T-helper 17 cell (primary cell): ENCODE measurements at regions not wholly inside any gene's neighbourhood (a gene's known extent, or its start where the extent isn't known, plus 50 kb on each side); places are given as distances from the start of the nearest gene placed in this dataset.
"Not testable (repeated sequence)": the region's sequence is repeated elsewhere in the genome, so short reads cannot be mapped to it uniquely, and the experiment has no call there.

ENCODE experiments used
- ATAC-seq: fragments of 150-1000 bp; cut with Tn5 transposase; 2 replicates; pipeline ENCODE4 v1.10.0; 2021; ENCODE audit warnings: mild to moderate bottlenecking, moderate library complexity
- DNase-seq, 3 donors: peaks; one replicate each; pipeline versions ENCODE4 v3.0.0 to v3.0.0-alpha.2; 2020 to 2021
- H3K9me3 ChIP-seq: one replicate; pipeline ENCODE4 v1.7.0; 2013; ENCODE audit warnings: low read length, mild to moderate bottlenecking; ENCODE audit not compliant: control insufficient read depth, poor library complexity, severe bottlenecking
- H3K27ac Mint-ChIP-seq: one replicate; pipeline ENCODE4 v1.8.0; 2022; ENCODE audit warnings: mild to moderate bottlenecking, moderate library complexity, mixed read lengths
- H3K27me3 Mint-ChIP-seq: one replicate; pipeline ENCODE4 v1.8.0; 2022; ENCODE audit warnings: mixed read lengths
- H3K36me3 Mint-ChIP-seq: one replicate; pipeline ENCODE4 v1.8.0; 2022; ENCODE audit warnings: low read depth, mixed read lengths
- H3K4me1 Mint-ChIP-seq: one replicate; pipeline ENCODE4 v1.8.0; 2022; ENCODE audit warnings: mild to moderate bottlenecking, mixed read lengths
- H3K4me3 Mint-ChIP-seq: one replicate; pipeline ENCODE4 v1.8.0; 2022; ENCODE audit warnings: mild to moderate bottlenecking, moderate library complexity, mixed read lengths

GRCh38 chr6:57708061-57708460 is 390.6 kb downstream of the PRIM2 start:
- H3K4me3 Mint-ChIP-seq, H3K9me3 ChIP-seq, H3K4me1 Mint-ChIP-seq, DNase-seq, H3K27ac Mint-ChIP-seq, H3K36me3 Mint-ChIP-seq, H3K27me3 Mint-ChIP-seq, ATAC-seq: not testable (repeated sequence)

DNA sequence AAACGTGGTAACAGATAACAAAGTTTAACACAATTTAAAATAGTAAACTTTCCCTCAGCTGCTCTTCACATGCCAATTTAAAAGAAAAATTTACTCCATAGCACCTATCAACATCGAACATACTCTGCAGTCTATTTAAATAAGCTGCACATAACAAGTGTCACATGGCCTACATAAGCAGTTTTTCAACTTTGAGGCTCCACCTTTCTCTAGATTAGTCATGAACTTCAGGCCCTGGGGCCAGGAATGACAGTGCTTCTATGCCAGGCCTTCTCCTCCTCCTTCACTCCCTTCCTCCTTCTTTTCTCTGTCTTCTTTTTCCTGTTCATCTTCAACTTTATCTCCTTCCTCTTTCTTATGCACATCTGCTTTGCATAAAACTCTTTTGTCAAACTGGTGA is 405.1 kb downstream of the PRIM2 start:
- ATAC-seq, H3K36me3 Mint-ChIP-seq, DNase-seq, H3K4me3 Mint-ChIP-seq, H3K27me3 Mint-ChIP-seq, H3K27ac Mint-ChIP-seq, H3K9me3 ChIP-seq, H3K4me1 Mint-ChIP-seq: not testable (repeated sequence)

GRCh38 chr6:57723815-57724401 is 406.5 kb downstream of the PRIM2 start:
- not testable (repeated sequence) for H3K36me3 Mint-ChIP-seq, H3K9me3 ChIP-seq, ATAC-seq, H3K4me3 Mint-ChIP-seq, H3K4me1 Mint-ChIP-seq, DNase-seq, H3K27ac Mint-ChIP-seq, H3K27me3 Mint-ChIP-seq

DNA sequence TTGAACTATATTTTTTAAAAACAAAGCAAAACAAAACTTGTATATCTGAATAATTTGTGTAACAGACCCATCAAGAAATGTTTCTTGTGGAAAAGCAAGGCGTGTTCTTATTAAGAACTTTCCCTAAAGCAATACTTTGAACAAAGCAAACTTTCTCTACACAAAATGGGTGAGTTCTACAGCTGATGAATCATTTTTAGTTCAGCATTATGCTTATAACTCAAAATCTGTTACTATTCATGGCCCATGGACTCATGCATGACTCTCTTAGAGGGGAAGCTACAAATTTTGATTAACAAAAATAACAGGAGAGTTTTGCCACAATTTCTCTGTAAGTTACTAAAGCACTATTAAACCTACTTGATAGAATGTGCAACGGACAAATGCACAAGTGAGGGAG is 412.0 kb downstream of the PRIM2 start:
- H3K9me3 ChIP-seq, H3K36me3 Mint-ChIP-seq, H3K4me3 Mint-ChIP-seq, DNase-seq, H3K27me3 Mint-ChIP-seq, H3K4me1 Mint-ChIP-seq, ATAC-seq, H3K27ac Mint-ChIP-seq: not testable (repeated sequence)

- not testable (repeated sequence) for H3K4me3 Mint-ChIP-seq
Observed at GRCh38 chr6:57730726-57731125, 413.3 kb downstream of the PRIM2 start.

DNA sequence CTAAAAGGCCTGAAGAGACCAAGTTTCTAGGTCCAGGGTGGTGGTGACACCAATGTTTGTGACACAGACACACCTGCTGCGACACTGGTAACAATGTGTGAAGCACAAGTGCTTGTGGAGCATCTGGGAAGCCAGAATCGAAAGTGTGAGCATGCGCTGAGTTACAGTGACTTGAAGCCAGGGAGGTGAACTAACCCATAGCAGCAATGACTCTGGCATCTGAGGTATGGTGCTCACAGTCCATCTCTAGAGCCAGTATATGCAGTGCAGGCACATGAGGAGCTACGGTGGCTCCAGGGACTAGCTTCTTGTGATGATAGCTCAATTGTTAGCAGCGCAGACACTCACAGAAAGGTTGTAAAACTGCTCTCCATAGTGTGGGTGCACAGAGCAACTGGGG is 430.3 kb downstream of the PRIM2 start:
- H3K4me3 Mint-ChIP-seq, DNase-seq, H3K27me3 Mint-ChIP-seq, H3K9me3 ChIP-seq, H3K4me1 Mint-ChIP-seq, ATAC-seq, H3K36me3 Mint-ChIP-seq, H3K27ac Mint-ChIP-seq: not testable (repeated sequence)

More at GRCh38 chr6:57730726-57731125, 413.3 kb downstream of the PRIM2 start:
- not testable (repeated sequence) for H3K9me3 ChIP-seq, H3K4me1 Mint-ChIP-seq, H3K27me3 Mint-ChIP-seq, H3K36me3 Mint-ChIP-seq, ATAC-seq, H3K27ac Mint-ChIP-seq, DNase-seq

GRCh38 chr6:57759850-57760249 is 442.4 kb downstream of the PRIM2 start:
- H3K27ac Mint-ChIP-seq, H3K4me1 Mint-ChIP-seq, H3K27me3 Mint-ChIP-seq, H3K36me3 Mint-ChIP-seq, H3K9me3 ChIP-seq, H3K4me3 Mint-ChIP-seq, DNase-seq, ATAC-seq: not testable (repeated sequence)

GRCh38 chr6:57792720-57793397 is 475.4 kb downstream of the PRIM2 start:
- not testable (repeated sequence) for ATAC-seq, H3K9me3 ChIP-seq, DNase-seq, H3K27ac Mint-ChIP-seq, H3K4me1 Mint-ChIP-seq, H3K36me3 Mint-ChIP-seq
- H3K27me3 Mint-ChIP-seq = peaks cover 24% of the 10 kb centered on the region
- peak overlapping the region; percentile 5 for H3K4me3 Mint-ChIP-seq

DNA sequence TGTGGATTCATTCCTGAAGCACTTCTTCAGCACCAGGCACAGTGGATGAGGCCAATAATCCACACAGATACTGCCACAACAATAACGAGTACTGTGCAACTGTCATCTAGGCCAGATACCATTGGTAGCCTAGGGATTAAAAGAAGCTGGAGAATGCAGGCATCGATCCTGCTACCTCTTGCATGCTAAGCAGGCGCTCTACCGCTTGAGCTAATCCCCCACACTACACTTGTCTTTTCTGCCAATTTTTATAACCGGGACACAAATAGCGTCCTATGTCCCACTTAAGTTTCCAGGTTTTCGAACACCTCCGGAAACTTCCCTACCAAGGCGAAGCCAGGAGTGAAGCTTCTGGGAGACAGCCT is 475.9 kb downstream of the PRIM2 start:
- H3K27me3 Mint-ChIP-seq = peaks cover 24% of the 10 kb centered on the region
- not testable (repeated sequence) for H3K4me1 Mint-ChIP-seq, DNase-seq, ATAC-seq, H3K27ac Mint-ChIP-seq, H3K9me3 ChIP-seq, H3K4me3 Mint-ChIP-seq, H3K36me3 Mint-ChIP-seq

DNA sequence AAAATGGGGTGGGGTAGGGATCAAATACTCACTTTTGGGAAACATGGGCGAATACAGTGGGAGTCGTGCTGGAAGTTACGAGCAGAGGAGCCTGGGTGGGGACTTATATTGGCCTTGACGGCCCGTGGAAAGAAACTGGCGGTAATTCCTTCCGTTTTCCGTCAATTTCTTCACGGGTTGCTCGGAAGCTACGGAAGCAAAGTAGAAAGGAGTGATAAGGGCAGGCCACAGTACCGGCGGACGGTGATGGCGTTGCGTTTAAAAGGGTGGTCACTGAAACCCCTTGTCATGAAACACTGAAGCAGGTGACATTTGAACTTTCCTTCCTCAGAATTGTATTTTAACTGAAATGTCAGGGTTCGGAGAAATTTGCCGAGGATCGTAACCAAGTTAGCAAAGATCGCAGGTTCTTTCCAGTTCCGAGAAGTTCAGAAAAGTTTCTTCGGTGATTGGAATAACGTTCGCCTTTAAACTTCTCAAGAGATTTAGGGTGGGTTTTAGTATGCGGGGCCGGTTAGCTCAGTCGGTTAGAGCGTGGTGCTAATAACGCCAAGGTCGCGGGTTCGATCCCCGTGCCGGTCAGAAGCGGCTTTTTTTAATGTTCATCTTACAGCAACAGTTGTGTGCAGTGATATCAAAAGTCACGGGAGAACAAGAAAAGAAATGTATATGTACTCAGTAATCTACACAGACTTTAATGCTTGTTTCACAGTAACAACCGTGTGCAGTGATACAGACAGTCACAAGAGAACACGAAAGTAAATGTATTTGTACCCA is 482.5 kb downstream of the PRIM2 start:
- H3K36me3 Mint-ChIP-seq, DNase-seq, H3K27ac Mint-ChIP-seq, ATAC-seq, H3K4me1 Mint-ChIP-seq, H3K9me3 ChIP-seq: not testable (repeated sequence)
- Mint-ChIP-seq H3K27me3 (peaks cover 32% of the 10 kb centered on the region), H3K4me3 (peak overlapping the region; percentile 64)

- H3K27ac Mint-ChIP-seq, ATAC-seq, H3K36me3 Mint-ChIP-seq, H3K4me3 Mint-ChIP-seq, H3K4me1 Mint-ChIP-seq, H3K9me3 ChIP-seq, DNase-seq: not testable (repeated sequence)
- peaks cover 56% of the 10 kb centered on the region for H3K27me3 Mint-ChIP-seq
Observed at GRCh38 chr6:57808581-57808980, 491.2 kb downstream of the PRIM2 start.

DNA sequence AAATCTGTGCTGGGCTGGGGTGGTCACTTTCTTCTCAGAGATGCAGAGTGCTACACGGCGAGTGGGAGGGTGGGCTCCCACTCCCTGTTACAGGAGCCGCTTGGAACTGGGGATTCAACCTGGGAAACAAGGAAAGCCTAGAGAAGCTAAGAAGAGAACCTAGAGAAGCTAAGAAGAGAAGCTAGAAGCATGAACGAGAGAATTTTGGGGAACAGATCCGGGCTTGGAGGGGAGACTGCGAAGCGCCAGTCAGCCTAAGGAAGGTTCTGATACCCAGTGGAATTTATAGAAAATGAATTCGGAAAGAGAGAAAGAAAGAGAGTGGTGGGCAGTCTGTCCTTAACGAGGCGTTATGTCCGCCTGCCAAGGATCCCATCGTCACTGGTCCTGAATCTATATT is 492.0 kb downstream of the PRIM2 start:
- not testable (repeated sequence) for H3K36me3 Mint-ChIP-seq, H3K4me1 Mint-ChIP-seq, ATAC-seq, H3K27ac Mint-ChIP-seq, DNase-seq, H3K4me3 Mint-ChIP-seq, H3K9me3 ChIP-seq
- H3K27me3 Mint-ChIP-seq = peaks cover 60% of the 10 kb centered on the region

GRCh38 chr6:57813271-57814075 is 496.0 kb downstream of the PRIM2 start:
- not testable (repeated sequence) for H3K4me1 Mint-ChIP-seq, H3K9me3 ChIP-seq, DNase-seq, H3K27ac Mint-ChIP-seq, H3K36me3 Mint-ChIP-seq, ATAC-seq, H3K4me3 Mint-ChIP-seq
- peaks cover 41% of the 10 kb centered on the region for H3K27me3 Mint-ChIP-seq
